ENCODE measurements at regions not wholly inside any gene's neighbourhood (a gene's known extent, or its start where the extent isn't known, plus 50 kb on each side); places are given as distances from the start of the nearest gene placed in this dataset.

DNA sequence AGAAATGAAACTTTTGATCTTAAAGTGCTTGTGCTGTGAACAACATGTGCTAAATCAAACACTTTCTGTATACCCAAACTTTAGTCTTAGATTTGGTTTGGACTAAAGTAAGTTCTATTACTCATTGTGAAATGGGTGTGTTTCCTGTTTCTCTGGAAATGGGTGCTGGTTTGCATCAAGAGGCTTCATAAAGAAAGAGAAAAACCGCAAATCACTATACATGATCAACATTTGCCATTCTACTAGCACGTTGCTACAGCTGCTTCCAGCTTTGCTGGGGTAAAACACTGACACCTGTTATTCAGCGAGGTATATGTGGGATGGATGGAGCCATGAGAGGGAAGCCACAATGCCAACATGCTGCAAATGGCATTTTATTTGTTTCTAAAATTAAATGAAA, 547.0 kb upstream of the ACVR2A start:
- no peak for DNase-seq (ENCODE audit: low spot score)
- Histone ChIP-seq H3K27me3 (replicated peaks; ENCODE audit: insufficient read depth, low read depth, low read length, poor library complexity) (no peaks in the 10 kb centered on the region), H3K36me3 (ENCODE audit: insufficient read depth, low read length, poor library complexity, severe bottlenecking) (no peaks in the 10 kb centered on the region), H3K4me3 (ENCODE audit: low read depth, low read length, poor library complexity, severe bottlenecking) (no peak overlapping the region), H3K27ac (ENCODE audit: low read depth, low read length, poor library complexity, severe bottlenecking) (no peak overlapping the region), H3K9me3 (ENCODE audit: low read depth, low read length, poor library complexity, severe bottlenecking) (no peaks in the 10 kb centered on the region), H3K4me1 (ENCODE audit: insufficient read depth, low read length, poor library complexity, severe bottlenecking) (no peaks in the 10 kb centered on the region)
- intact Hi-C loops (cut with micrococcal nuclease; ENCODE audit: unreplicated experiment), result no loop called here
- TF ChIP-seq EZH2 (IDR thresholded peaks at IDR 0.05; ENCODE audit: borderline replicate concordance, low read depth, low read length, poor library complexity, severe bottlenecking), result no peak
- TF ChIP-seq, protein P1, sequence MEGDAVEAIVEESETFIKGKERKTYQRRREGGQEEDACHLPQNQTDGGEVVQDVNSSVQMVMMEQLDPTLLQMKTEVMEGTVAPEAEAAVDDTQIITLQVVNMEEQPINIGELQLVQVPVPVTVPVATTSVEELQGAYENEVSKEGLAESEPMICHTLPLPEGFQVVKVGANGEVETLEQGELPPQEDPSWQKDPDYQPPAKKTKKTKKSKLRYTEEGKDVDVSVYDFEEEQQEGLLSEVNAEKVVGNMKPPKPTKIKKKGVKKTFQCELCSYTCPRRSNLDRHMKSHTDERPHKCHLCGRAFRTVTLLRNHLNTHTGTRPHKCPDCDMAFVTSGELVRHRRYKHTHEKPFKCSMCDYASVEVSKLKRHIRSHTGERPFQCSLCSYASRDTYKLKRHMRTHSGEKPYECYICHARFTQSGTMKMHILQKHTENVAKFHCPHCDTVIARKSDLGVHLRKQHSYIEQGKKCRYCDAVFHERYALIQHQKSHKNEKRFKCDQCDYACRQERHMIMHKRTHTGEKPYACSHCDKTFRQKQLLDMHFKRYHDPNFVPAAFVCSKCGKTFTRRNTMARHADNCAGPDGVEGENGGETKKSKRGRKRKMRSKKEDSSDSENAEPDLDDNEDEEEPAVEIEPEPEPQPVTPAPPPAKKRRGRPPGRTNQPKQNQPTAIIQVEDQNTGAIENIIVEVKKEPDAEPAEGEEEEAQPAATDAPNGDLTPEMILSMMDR (conservative IDR thresholded peaks at IDR 0.05; ENCODE audit: low read depth, low read length), result no peak
- no TSS peak for BruUV-seq (replicated peaks)
- POLR2A ChIA-PET (ENCODE audit: low non-redundant PET), result no interaction called here
- CTCF ChIA-PET, result no interaction called here

DNA sequence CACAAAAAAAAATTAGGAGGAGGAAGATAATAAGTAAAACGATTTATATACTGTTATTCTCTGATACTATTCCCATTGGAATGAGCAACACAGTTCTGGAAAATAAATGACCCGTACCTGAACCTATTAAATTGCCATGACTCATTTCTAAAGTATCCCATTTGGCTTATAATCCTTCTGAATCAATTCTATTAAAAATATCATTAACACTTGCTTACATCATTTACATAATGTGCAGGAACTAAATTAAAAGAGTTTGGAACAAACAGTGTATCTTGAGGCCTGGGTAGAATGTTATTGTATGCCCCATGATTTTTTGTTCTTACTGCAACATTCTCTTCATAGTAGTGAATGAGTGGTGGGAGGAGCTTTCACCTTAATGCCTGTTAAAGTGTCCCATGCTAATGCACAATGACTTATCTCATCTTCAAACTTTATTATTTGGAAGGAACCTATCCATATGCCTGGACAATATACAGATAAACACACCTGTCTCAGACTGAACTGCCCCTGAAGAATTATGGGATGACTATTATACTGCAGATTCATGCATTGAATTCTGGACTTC, 549.9 kb upstream of the ACVR2A start:
- no peak for DNase-seq (ENCODE audit: low spot score)
- Histone ChIP-seq H3K4me1 (ENCODE audit: insufficient read depth, low read length, poor library complexity, severe bottlenecking) (no peaks in the 10 kb centered on the region), H3K27me3 (replicated peaks; ENCODE audit: insufficient read depth, low read depth, low read length, poor library complexity) (no peaks in the 10 kb centered on the region), H3K4me3 (ENCODE audit: low read depth, low read length, poor library complexity, severe bottlenecking) (no peak overlapping the region), H3K27ac (ENCODE audit: low read depth, low read length, poor library complexity, severe bottlenecking) (no peak overlapping the region), H3K9me3 (ENCODE audit: low read depth, low read length, poor library complexity, severe bottlenecking) (no peaks in the 10 kb centered on the region), H3K36me3 (ENCODE audit: insufficient read depth, low read length, poor library complexity, severe bottlenecking) (no peaks in the 10 kb centered on the region)
- no peak for TF ChIP-seq EZH2 (IDR thresholded peaks at IDR 0.05; ENCODE audit: borderline replicate concordance, low read depth, low read length, poor library complexity, severe bottlenecking)
- BruUV-seq (replicated peaks), result no TSS peak
- intact Hi-C loops (cut with micrococcal nuclease; ENCODE audit: unreplicated experiment), result no loop called here
- ChIA-PET CTCF (no interaction called here), POLR2A (ENCODE audit: low non-redundant PET) (no interaction called here)

DNA sequence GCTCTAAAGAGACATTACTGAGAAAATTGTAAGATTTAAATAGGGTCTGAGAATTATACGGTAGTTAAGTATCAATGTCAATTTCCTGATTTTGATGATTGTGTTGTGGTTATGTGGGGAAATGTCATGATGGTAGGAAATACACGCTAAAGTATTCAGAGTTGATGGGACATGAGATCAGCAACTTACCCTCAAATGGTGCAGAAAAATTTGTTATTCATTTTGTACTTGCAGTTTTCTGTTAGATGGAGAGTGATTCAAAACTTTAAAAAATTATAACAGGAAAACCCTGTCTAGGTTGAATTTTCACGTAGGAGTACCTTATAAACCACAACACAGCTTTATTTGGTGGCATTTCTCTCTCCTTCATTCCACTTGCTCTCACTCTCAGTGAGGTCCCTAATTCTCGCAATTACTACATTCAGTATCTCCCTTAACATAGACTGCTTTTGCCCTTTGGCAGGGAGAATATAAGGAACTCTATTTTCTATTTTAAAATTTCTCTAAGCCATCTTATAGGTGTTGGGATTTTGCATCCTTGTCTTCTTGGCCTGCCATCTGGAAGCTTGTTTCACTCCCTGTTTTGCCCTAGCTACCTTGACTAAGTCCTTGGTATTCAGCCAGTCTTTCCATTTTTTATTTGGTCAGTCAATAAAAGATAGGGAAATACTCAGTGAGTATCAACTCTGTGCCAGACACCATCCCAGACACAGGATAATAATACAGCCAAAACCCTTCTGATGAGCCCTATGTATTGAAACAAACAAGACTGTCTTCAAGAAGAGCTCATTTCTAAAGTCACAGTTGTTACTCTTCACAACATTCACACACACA, 550.6 kb upstream of the ACVR2A start:
- no peak overlapping the region for H3K27ac ChIP-seq (ENCODE audit: low read depth, low read length, poor library complexity, severe bottlenecking)
- no peak for DNase-seq (ENCODE audit: low spot score)
- TF ChIP-seq, protein P1 (conservative IDR thresholded peaks at IDR 0.05; ENCODE audit: low read depth, low read length), result no peak
- no peak for TF ChIP-seq EZH2 (IDR thresholded peaks at IDR 0.05; ENCODE audit: borderline replicate concordance, low read depth, low read length, poor library complexity, severe bottlenecking)
- H3K9me3 ChIP-seq (ENCODE audit: low read depth, low read length, poor library complexity, severe bottlenecking), result no peaks in the 10 kb centered on the region
- H3K4me1 ChIP-seq (ENCODE audit: insufficient read depth, low read length, poor library complexity, severe bottlenecking), result no peaks in the 10 kb centered on the region
- H3K27me3 ChIP-seq (replicated peaks; ENCODE audit: insufficient read depth, low read depth, low read length, poor library complexity), result no peaks in the 10 kb centered on the region
- POLR2A ChIA-PET (ENCODE audit: low non-redundant PET), result no interaction called here
- no peak overlapping the region for H3K4me3 ChIP-seq (ENCODE audit: low read depth, low read length, poor library complexity, severe bottlenecking)
- CTCF ChIA-PET, result no interaction called here
- no TSS peak for BruUV-seq (replicated peaks)
- H3K36me3 ChIP-seq (ENCODE audit: insufficient read depth, low read length, poor library complexity, severe bottlenecking), result no peaks in the 10 kb centered on the region
- intact Hi-C loops (cut with micrococcal nuclease; ENCODE audit: unreplicated experiment), result no loop called here
